HCEC 1CT (cell line): ENCODE measurements at regions not wholly inside any gene's neighbourhood (a gene's known extent, or its start where the extent isn't known, plus 50 kb on each side); places are given as distances from the start of the nearest gene placed in this dataset.

Experiments used
- DNase-seq: peaks from one replicate; pipeline ENCODE4 v3.0.0-alpha.2; 2017

GRCh38 chr1:5711956-5712645 is 280.1 kb downstream of the NPHP4 start:
- DNase-seq, result no peak

DNA sequence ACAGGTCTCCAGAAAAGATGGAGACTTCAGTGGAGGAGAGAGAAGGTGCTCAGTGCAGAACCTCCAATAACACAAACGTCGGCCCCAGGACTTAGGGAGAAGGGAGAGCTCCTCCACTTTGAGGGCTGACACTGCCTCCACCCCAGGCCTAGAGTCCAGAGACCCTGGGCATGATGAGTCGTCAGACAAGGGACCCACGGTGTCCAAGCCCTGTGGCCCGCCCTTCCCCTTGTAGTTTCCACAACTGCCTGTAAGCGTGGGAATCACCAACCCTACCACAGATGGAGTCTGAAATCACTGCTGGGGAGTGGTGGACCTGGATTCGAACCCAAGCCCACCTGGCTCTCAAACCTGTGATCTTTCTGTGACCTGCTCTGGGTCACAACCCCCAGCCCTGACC is 281.1 kb downstream of the NPHP4 start:
- DNase-seq, result no peak

GRCh38 chr1:5709976-5710375 is 282.2 kb downstream of the NPHP4 start:
- no peak for DNase-seq

DNA sequence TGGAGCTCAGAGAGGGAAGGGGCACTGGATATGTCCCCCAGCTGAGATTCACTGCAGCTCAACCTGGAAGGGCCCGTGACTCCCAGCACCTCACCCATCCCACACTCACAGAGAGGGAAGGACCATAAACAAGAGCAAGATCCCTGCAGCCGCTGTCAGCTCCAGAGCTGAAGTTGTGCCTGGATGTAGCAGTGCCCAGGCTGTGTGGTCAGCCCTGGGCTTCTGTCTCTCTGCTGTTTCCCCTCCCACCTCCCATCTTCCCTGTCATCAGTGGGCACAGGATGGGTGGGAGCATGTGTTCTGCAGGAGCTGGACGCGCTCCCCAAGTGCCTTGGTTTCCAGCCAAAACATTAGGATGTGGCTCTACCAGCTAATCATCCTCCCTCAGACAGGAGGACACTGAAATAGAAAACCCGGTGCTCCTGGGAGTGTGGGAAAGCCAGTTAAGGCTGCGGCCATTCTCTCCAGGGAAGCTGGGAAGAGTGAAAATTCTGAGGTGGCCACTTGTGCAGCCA is 282.7 kb downstream of the NPHP4 start:
- no peak for DNase-seq

GRCh38 chr1:5708346-5709245 is 283.6 kb downstream of the NPHP4 start:
- DNase-seq, result no peak

DNA sequence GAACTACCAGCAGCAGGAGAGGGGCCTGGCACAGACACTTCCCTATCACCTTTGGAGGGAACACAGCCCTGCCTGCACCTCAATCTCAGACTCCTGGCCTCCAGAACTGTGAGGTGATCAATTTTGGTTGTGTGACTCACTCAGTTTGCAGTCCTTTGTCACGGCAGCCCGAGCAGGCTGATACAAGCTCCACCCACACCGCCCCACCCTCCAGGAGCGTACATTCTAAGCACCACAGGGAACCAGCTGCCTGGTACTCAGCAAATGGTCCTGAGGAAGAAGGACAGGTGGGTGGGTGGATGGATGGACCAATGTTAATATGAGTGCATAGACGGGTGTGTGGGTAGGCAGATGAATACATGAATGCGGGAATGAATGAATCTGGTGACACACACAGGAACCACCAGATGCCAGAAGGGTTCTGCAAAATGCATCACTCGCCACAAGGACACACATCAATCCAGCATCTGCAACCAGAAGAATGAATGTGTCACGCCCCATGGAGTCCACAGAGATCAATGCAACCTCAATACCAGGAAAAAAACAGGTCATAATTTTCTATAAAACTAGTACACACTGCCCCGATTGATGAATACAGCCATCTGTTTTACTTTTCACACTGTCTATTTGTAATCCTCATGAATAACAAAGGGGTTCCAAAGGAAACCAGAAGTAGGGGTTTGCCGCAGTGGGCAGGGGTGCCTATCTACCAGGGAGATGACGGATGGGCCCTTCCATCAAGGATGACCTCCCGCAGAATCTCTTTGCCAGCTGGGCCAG is 284.5 kb downstream of the NPHP4 start:
- DNase-seq, result no peak

- no peak for DNase-seq
These were observed 286.0 kb downstream of the NPHP4 start for GRCh38 chr1:5706239-5706638.

DNA sequence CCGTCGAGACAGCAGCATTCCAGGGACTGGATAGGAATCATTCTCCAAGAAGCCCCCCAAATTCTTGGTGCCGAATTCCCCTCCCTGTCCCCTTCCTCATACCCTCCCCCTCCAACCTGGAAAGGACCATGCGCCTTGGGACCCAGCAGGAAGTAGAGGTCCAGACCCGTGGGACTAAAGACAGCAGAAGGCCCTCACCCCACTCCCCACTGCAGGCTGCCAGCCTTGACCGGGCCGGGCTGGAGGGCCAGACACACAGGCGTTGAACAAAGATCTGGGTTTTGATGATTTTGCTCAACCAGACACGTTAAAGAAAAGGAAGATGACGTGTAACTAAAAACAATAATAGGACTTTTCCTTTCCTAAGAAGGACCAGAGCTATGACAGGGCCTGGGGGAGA is 286.5 kb downstream of the NPHP4 start:
- no peak for DNase-seq

DNA sequence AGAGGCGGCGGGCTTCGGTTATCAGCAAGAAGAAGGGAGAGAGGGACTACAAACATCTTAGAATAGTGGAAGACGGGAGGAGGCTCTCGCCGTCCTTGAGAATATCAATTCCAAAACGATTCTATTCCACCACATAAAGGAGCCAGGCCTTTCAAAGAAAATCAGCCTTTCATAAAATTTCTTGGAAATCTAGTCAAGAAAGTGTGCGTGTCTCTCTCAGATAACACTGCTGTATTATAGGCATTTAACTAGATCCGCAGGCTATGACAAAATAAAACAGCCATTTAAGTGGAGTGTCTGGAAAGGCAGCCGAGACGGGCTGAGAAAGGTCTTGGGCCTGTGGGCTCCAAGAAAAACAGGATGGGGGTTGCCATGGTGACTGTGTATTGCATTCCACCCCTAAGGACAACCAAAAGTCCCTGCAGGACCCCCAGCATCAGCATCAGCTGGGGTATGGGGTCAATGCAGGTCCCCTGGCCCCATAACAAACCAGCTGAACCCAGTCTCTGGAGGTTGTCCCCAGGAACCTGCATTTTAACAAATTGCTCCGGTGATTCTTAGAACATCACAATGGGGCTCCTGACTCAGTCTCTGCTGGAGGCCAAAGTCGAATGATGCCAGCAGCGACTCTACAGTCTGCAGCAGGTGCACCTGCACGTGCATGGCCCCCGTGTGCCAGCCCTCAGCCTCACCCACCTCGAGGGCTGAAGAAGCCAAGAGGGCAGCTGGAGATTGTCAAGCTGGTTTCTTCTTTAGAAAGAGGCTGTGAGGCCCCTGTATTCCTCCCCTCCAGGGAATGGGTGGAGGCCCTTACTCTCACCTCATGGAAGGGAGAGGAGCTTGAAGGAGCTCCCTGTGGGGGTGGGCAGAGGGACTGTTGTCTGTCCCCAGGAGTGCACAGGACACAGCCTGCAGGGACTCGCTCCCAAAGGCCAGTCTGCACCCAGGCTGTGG is 287.4 kb downstream of the NPHP4 start:
- no peak for DNase-seq

- no peak for DNase-seq
These were observed 290.6 kb downstream of the NPHP4 start for GRCh38 chr1:5701642-5702041.

- DNase-seq, result no peak
These were observed 298.7 kb downstream of the NPHP4 start for GRCh38 chr1:5693568-5693967.

GRCh38 chr1:5692664-5693063 is 299.6 kb downstream of the NPHP4 start:
- DNase-seq, result no peak

- DNase-seq, result no peak
These were observed 300.3 kb downstream of the NPHP4 start for GRCh38 chr1:5691795-5692509.

DNA sequence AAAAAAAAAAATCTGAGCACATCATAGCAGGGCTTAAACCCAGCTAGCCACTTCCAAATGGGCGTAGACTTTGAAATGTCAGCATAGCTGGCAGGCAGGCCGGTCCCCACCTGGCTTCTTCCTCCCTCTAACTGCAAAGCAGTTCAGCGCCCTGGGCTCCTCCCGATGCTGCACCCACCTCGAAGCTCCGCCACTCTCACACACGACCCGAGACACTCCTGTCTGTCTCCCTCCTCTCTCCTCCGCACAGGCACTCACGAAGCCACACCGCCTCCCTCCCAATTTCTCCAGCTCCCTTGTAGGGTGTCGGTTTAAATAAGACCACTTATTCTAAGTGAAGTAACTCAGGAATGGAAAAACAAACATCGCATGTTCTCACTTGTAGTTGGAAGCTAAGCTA is 301.3 kb downstream of the NPHP4 start:
- no peak for DNase-seq

- no peak for DNase-seq
These were observed 301.9 kb downstream of the NPHP4 start for GRCh38 chr1:5690291-5690690.

DNA sequence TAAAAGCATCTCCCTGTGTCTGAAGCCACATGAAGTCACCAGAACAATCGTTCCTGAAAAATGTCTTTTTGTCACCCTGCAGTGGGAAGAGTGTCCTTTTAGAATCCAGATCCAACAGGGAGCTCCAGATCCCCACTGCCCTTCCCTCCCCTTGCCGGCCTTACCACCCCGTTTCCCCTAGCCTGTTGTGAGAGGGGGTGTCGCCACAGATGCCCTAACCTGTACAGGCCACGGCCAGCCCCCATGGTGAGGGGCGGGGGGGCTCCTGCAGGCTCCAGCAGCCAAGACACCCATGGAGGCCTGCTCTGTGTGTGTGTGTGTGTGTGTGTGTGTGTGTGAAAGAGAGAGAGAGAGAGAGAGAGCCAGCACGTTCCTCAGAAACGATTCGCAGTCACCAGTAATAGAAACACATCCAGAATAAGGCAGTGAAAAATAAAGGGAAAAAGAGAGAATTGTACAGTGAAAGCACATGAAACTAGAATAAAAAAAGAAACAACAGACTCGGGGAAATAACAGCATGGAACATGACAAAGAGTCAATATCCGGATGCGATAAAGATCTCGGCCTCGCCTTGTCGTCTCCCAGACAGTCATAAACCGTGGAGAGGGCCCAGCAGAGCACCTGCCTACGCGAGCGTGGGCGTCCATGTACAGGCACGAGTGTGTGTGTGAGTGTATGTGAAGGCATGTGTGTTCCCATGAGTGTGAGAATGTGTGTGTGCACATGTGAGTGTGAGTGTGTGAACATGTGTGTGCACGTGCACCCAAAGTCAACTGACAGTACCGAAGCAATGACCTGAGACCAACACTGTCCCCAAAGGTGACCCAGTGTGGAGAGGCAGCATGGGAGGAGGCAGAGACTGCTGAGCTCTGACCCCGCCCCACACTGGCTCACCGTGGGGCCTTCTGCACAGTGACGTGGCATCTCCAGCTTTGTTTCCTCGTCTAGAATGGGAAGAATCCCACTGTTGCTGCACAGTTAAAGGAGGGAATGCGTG is 303.8 kb downstream of the NPHP4 start:
- DNase-seq, result no peak

DNA sequence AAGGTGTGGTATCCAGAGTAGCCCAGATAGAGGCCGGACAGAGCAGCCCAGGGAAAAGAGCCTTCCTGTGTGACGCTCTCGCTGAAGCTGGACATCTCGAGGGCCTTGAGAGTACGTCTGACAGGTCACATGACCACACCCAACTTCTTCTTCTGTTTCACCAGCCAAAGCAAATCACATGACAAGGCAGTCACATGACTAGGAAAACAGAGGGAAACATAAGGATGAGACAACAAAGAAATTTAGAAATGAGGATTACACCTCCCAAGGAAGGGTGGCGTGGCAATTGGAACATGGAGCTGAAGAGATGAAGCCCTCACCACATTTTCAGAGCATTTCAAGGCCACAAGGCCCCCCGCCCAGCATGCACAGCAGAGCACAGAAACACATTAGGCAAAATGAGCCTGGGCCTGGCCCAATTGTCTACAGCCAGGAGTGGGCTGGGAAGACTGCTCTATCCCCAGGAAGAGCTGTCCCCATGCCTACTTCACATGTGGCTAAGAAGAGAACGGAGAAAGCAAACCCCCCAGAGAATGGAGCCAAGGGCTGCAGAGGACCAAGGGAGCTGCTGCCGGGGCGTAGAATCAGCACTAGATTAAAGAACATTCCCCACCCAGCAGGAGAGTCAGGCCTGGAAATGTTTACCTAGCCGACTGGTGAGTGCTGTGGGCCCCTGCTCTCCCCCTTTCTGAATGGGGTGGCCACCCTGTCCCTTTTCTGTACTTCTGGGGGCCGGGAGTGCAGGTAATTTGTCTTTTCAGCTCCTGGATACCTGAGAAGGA is 305.1 kb downstream of the NPHP4 start:
- no peak for DNase-seq

- DNase-seq, result no peak
These were observed 306.0 kb downstream of the NPHP4 start for GRCh38 chr1:5686195-5686594.

DNA sequence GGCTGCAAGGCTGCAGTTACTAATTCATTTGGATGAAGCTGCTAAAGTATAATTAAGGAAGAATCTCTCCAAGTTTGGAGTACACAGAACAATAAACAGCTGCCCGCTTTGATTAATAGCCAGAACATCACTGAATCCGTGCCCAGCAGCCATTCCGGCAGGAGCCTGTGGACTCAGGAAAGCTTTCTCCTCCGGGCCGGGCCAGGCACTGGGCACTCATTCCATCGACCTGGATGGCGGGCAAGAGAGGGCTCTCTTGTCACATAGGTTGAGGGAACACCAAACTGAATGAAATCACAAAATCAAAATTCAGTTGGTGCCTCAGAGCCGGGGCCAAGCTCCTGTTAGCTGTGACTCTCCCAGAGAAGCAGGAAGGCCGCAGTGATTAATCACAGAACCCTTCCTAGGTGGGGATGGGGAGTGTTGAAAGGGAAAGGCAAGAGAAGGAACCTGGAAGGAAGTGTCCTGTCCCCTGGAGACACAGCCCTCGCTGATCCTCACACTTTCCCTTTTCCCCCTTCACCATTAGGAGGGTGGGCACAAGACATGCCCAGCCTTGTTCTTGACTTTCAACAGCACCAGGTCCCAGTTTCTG is 306.7 kb downstream of the NPHP4 start:
- no peak for DNase-seq
